ENCODE measurements at regions not wholly inside any gene's neighbourhood (a gene's known extent, or its start where the extent isn't known, plus 50 kb on each side); places are given as distances from the start of the nearest gene placed in this dataset.

GRCh38 chr14:83140756-83141155 is 1607.1 kb upstream of the SEL1L start:
- TF ChIP-seq POLR2A (IDR thresholded peaks at IDR 0.05; ENCODE audit: low read length) = no peak
- no peak for TF ChIP-seq GATA1 (IDR thresholded peaks at IDR 0.05; ENCODE audit: low read depth, low read length)

Data from erythroblast (primary cell).